GM18520 (cell line): ENCODE measurements at regions not wholly inside any gene's neighbourhood (a gene's known extent, or its start where the extent isn't known, plus 50 kb on each side); places are given as distances from the start of the nearest gene placed in this dataset.

Experiments used
- ATAC-seq: cut with Tn5 transposase; IDR thresholded peaks from one replicate; pipeline ENCODE4 v1.9.1; 2021; ENCODE audit not compliant: unreplicated experiment

DNA sequence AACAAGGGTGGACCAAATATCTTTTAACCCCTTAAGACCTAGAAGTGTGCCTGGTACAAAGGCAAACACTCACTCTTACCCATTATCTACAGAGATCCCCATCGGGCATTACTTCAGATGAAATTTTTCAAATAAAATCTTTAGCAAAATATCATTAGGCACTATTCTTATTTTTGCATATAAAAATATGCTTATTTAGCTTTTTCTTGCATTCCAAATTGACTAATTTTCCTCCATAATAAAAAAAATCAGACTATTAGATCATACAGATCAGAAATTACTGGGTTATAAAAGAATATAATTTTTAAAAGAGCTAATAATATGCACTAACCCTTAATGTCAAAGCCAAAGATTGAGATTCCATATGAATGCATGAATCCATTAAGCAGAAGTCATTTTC is 178.7 kb upstream of the SLC30A5 start:
- ATAC-seq: no peak

DNA sequence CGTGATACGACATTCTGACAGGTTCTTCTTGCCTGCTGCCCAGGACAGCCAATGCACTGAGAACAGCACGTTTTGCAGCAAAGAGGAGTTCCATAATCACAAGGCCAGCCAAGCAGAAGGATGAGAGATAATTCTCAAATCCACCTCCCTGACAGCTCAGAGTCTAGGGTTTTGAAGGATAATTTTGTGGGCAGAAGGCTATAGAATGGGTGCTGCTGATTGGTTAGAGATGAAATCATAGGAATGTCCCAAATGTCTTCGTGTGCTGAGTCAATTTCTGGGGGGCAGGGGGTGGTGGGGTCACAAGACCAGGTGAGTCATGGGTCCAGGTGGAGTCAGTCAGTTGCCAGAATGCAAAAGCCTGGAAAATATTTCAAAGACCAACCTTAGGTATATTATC is 175.5 kb upstream of the SLC30A5 start:
- ATAC-seq: no peak

DNA sequence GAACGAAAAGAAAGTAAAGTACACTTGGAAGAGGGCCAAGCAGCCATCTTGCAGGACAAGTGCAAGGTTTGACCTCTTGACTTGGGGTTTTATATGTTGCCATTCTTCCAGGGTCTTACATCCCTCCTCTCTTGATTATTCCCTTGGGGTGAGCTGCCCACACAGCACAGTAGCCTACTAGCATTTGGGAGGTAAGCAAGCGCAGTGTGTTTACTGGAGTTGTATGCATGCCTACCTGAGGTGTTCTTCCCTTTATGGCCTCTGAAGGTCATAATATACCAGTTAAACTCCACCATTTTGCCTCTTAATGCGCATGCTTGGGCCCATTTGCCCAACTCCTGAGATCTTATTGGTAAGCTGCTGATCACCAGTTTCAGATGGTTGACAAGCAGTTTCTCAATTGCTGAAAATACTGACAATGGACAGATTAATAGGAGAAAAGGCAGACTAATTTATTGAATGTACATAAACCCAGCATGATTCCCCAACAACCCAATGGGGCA is 173.8 kb upstream of the SLC30A5 start:
- no peak for ATAC-seq

DNA sequence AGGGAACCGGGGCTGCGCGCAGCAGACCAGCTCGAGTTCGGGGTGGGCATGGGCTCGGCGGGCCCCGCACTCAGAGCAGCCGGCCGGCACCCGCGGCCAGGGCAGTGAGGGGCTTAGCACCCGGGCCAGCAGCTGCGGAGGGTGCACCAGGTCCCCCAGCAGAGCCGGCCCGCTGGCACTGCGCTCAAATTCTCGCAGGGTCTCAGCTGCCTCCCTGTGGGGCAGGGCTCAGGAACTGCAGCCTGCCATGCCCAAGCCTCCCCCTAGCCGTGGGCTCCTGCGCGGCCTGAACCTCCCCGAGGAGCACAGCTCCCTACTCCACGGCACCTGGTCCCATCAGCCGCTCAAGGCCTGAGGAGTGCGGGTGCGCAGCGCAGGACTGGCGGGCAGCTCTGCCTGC is 172.9 kb upstream of the SLC30A5 start:
- ATAC-seq: no peak

DNA sequence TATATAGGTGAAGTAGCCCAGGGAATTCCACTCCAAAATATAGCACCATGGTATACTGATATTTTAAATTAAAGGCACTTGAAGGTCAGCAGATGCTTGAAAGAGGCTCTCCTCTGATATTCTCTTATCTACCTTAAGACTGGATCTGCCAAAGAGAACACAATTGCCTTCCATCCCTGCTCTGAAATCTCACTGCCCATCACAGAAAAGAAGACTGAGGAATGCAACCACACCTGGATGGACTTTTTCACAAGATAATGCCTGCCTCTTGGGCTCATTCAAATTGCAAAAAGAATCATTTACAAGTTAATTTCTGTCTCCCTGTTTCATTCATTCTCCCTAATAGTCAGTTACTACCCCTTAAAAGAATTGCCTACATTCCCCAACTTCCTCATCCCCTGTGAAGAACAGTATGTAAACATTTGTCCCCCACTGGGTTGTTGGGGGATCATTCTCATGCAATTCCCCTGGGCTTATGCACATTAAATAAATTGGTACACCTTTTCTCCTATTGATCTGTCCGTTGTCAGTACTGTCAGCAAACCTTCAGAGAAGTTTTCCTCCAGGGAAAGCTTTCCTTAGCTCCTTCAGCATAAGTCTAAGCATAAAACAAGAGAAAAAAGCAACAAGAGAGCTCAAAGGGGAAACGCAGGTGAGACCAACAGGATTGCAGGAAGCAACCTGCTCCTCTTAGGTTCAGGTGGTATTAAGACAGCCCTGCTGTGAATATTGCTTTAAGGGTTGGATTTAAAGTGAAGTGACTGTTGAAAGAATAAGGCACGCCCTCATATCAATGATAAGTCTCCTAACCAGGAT is 171.4 kb upstream of the SLC30A5 start:
- ATAC-seq: no peak

DNA sequence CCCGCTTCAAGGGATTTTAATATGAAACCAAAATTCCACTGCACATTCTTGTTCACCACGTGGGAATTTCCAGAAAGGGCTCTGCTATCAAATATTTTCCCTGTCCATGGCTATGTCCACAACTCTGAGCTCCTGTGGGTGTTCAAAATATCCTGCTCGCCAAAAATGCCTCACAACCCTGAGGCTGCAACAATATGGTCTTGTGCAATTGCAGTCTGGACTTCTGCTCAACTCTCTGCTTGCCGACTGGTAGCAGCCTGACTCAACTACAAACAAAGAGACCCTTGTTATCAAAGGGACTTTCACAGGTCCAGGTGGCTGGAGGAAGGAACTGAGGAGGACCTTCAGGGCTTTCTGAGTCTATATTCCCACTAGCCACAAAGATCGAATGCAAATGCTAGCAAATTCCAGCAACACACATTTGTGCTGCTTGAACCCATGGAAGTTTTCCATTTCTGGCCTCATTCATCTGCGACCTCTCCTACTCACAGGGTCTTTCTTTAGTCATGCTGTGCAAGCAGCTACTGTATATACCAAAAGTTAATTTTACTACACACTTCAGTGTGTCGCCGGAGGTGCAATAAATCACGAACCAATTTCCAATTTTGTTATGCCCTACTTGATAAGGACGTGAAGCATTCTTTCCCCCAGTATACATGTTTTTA is 169.2 kb upstream of the SLC30A5 start:
- ATAC-seq: no peak

DNA sequence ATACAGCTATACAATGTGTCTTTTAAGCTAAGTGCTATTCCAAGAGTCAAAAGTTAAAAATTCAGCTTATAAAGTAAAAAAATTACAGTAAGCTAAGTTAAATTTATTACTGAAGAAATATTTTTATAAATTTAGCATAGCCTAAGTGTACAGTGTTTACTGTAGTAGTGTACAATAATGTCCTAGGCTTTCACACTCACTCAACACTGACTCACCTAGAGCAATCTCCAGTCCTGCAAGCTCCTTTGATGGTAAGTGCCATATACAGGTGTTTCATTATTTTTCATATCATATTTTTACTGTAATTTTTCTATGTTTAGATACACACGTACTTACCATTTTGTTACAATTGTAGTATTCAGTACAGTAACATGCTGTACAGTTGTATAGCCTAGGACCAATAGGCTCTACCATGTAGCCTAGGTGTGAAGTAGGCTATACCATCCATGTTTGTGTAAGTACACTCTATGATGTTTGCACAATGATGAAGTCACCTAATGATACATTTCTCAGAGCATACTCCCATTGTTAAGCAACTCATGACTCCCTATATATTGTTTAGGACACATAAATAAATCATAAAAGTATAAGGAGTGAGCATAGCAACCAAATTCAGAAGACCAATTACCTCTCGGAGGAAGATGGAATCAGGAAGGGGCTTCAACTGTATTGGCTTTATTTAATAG is 165.1 kb upstream of the SLC30A5 start:
- ATAC-seq: no peak

DNA sequence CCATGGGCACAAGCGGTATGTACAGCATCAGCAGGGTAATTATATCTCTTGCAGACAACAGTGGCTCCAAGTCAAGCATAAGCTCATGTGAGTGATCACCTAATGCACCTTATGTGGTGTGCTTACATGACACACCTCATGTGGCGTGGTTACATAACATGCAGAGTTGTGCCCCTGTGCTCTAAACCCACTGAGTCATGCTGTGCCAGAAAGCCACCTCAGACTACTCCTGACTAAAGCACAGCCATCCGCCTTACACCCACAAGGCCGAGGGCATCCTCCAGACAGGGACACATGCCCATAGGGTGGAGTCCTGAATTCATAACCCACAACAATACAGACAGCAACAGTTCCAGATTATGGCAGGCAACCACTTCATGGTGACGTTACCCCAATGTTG is 163.7 kb upstream of the SLC30A5 start:
- ATAC-seq: no peak

DNA sequence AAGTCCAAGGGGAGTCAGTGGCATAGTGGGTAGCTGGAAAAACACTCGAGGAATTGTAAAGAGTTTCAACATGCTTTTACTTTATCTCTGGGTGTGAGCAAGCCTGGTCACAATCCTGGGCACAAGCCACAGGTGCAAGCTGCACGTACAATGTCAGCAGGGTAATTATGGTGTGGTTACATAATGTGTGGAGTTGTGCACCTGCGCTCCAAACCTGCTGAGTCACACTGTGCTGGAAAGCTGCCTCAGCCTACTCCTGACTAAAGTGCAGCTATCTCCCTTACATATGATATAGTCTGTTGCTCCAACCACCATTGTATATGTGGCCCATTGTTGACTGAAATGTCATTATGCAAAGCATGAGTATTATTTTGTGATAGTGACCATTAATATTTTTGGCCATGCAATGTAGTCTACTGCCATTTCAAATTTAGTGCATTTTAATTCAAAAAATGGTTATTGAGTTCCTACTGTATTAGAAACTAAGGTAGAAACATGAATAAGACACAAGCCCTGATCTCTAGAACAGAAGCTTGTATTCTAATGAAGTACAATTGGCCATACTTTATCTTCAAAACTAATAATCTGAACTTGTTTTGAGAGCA is 160.9 kb upstream of the SLC30A5 start:
- ATAC-seq: no peak

DNA sequence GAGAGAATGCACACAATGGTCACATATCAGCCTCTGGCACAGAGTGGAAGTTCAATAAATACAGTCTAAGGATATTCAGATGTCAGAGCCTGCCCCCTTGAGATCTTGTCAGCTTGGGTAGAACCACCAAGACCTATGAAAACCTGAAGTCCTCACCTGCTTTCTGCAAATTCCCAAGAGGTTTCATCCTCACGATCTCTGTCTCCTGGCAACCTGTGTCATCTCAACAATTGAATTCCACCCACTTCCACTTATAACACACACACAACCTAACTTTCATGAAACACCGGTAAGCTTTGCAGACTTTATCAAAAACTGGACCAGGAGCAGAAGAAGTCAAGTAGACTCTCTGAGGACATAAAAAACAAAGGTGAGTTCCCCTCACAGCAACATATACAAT is 151.6 kb upstream of the SLC30A5 start:
- ATAC-seq: no peak

DNA sequence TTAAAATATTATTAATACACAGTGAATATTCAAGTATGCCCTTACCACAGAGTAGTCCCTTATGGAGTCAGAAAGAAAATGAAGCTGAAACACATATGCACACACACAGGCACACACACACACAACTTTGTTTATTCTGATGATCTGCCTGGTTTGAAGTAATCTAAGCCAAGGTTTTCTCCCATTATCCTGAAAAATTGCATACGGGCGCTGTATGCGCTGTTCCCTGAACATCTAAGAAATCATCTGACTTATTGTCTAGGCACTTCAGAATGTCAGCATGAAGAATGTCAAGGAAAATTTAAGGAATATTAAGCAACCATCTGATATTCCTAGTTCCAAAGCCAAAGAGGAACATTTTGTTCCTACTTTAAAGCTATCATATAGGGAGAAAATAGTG is 147.1 kb upstream of the SLC30A5 start:
- no peak for ATAC-seq

DNA sequence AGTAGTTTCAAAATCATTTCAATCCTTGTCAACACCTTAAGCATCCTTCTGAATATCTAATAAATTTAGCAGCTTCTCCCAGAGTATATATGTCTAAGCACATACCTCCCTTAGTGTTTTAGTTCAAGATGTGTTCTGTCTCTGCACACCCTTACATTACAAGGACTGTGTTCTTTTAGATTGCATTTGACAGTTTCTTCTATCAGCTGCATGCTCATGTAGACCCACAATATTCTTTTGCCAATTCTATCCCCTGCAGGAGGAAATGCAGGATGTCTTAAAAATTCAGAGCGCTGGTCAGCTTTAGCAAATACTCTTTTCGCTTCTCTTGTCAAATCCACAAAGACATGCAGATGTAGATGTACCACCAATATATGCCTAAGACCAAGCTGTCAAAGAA is 145.8 kb upstream of the SLC30A5 start:
- no peak for ATAC-seq

DNA sequence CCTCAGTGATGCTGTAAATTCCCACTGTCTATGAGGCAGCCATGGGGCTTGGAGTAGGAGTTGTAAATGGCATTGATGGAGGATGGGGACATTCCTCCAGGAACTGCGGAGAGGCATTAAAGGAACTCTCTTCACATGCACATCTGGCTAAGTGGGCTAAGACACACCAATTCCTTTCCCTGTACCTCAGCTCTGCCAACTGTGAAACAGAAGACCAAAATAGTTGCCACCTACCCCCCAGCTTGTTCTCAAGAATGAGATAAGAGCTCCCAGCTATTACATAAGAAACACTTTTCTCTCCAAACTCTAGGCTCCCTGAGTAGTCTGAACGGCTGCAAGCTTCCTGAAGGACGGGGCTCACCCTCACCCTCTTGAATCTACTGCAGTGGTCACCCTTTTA is 144.6 kb upstream of the SLC30A5 start:
- ATAC-seq: no peak

DNA sequence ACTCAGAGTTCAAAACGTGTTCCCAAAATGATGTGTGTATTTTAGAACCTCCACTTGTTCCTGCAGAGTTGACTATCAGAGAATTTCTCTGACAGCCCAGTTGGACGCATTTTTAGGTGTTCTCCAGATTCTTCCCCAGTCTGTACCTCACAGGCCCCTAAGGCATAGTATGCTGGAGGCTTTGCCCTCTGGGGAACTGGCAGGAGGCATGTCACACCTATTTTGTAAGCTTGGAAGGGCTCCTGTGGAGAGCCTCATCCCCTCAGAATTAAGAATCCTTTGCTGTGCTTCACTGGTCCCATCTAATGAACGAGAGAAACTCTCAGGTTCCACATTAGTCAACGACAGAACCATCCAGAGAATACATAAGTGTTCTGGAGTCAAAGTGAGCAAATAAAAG is 144.1 kb upstream of the SLC30A5 start:
- no peak for ATAC-seq

DNA sequence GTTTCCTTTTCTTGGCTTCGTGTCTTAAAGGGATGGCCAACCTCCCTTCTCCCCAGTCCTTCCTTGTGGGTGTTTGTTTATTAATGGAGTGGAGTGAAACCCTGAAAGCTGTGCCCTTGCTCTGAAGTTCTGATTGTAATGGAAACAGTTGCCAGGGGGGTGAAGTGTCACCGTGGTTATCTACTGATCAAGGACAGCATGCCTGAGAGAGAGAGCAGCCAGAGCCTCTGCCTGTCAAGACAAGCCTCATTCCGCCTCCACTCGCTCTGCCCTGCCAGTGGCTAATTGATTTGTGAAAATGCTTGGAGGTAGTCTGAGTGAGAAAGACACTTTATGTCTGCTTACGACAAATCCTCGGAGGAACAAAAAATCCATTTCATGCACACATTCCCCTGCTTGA is 143.7 kb upstream of the SLC30A5 start:
- ATAC-seq: no peak

DNA sequence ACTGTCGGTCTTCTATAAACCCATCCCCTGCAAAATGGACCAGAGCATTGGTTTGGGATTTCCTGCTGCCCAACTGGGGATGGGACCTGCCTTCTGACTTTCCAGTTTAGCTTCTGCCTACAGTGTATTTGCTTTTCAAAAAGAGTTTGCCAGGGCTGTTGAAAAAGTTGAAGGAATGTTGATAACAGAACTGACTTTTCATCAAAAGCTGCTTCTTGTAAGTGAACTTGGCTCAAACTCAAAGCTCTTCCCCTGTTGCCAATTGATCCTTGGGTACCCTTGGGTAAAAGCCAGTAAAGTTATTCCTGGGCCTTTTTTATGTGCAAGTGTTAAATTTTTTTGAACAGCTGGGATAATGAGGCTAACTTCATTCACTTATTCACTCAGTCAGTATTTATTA is 142.9 kb upstream of the SLC30A5 start:
- no peak for ATAC-seq

DNA sequence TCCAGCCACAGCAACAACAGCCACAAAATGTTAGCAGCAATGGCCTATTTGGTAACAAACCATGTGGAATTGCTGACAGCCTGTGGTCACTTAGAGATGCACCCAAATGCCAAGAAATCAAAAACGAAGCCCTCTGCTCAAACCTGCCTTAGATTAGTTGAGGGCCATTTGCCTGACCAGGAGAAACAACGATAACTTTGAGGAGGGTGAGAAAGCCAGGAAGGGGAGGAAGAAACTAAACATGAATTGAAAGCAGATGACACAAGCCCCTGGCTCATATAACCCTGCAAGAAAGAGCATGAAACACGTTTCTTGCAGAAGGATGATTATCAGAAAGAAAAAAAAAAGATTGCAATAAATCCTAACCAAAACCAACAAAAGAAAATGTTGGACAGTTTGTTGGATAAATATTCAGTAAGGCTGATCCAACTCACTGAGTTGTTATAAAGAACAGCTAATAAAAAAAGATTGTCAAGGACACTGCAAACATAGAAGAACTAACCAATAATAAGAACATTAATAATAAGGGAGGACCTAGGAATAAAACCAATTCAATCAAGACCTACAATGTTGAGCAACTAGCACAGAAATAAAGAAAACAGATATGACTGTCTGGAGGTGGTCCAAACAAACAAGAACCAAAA is 140.5 kb upstream of the SLC30A5 start:
- ATAC-seq: no peak

DNA sequence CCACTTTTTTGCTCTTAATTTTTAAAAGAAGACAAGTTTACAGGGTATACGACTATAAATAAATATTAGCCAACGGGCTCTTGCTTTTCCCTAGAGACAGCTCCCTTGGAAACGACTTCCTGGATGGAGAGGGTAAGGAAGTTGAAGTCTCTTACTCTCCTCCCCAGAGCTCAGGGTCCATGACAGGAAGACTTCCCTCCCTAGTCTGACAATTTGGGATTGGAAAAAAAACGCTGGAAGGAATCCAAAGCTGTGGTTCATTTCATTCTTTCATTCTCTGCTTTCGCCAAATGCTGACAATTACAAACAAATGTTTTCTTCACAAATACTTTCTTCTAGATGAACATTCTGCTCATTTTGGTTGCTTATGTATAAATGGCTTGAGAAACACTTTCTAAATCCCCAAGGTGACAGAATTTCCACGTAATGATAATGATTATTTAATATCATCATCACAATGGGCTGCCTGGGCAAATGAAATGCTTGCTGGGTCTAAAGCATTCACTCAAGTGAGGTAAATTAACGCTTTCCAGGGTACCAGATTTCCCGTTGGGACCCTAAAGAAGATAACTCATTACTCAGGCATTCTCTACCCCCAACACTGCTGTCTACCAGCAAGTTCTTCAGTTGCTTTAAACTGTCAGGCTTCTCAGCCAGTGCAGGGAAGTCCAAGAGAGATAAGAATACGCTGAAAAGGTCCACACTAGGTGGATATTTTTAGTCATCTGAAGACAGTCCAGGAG is 139.8 kb upstream of the SLC30A5 start:
- ATAC-seq: no peak

DNA sequence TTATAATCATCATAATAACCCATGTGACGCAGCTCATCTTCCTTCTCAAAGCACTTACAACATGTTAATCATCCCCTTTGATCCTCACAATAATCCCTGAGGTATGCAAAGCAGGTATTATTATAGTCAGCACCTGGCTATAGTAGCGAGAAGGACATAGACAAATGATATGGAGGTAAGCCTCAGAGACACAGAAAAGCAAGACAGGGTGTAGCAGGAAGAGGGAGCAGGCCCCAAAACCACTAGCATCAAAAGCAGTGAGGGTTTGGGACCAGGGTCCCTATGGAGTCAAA is 139.2 kb upstream of the SLC30A5 start:
- no peak for ATAC-seq

DNA sequence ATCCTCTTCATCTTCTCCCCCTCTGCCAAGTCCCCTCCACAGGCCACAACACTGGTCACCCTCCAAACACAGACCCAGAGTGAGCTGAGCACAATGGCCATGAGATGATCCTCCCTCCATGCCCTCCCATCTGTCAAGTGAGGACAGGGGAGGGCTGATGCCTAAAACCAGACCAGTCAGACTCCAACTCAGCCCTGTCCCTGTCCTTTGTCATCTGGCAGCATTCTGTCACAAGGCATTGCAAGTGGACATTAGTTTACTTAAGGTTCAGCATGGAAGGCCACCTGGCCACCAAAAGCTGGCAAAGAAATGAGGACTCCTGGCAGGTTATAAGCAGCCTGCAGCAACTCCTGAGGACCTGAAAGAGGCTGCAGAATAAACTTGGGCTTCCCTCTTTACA is 136.2 kb upstream of the SLC30A5 start:
- no peak for ATAC-seq

DNA sequence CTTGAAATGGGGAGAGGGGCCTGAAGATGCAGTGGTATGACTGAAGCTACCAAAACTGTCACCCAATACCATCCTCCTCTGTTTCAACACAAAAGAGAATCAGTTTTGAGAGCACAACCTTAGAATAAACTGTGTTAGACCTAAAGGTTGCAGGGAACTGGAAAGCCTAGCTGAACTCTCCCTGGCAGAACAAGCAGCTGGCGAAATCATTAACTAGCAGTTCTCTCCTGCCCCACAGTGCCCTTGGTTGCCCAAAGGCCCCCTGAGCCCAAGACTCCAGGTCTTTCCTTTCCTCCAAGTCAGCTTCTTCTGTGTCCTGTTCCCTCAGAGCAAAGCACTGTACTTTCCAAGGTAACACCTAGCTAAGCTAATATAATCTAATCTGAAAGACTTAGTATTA is 135.4 kb upstream of the SLC30A5 start:
- ATAC-seq: no peak
